Stimulated activated naive B cell treated with anti-CD40 and anti-IgM and Interleukin-4, amounts not matched to agents 10 μg/mL and 1 μg/mL and 100 μg/mL, for 72 hours (primary cell): ENCODE measurements at regions not wholly inside any gene's neighbourhood (a gene's known extent, or its start where the extent isn't known, plus 50 kb on each side); places are given as distances from the start of the nearest gene placed in this dataset.
"Not testable (repeated sequence)": the region's sequence is repeated elsewhere in the genome, so short reads cannot be mapped to it uniquely, and the experiment has no call there.

Experiments used
- ATAC-seq, 2 donors: fragments of 150-1000 bp; cut with Tn5 transposase; replicated peaks; 2 replicates each; pipeline ENCODE4 v1.10.0; 2021; ENCODE audit warnings: moderate library complexity in 1 of 2
- DNase-seq: peaks from one replicate; pipeline ENCODE4 v3.0.0; 2021
- H3K27ac Mint-ChIP-seq: one replicate; pipeline ENCODE4 v1.8.0; 2022; ENCODE audit warnings: mild to moderate bottlenecking, mixed read lengths
- H3K27me3 Mint-ChIP-seq, 2 donors: one replicate each; pipeline ENCODE4 v1.8.0; 2022; ENCODE audit warnings: mixed read lengths in 2 of 2
- H3K36me3 Mint-ChIP-seq, 2 donors: one replicate each; pipeline ENCODE4 v1.8.0; 2022; ENCODE audit warnings: mixed read lengths in 2 of 2, mild to moderate bottlenecking in 1 of 2
- H3K4me1 Mint-ChIP-seq, 2 donors: one replicate each; pipeline ENCODE4 v1.8.0; 2022; ENCODE audit warnings: mixed read lengths in 2 of 2, mild to moderate bottlenecking in 1 of 2
- H3K4me3 Mint-ChIP-seq, 2 donors: one replicate each; pipeline ENCODE4 v1.8.0; 2022; ENCODE audit warnings: mild to moderate bottlenecking in 2 of 2, mixed read lengths in 2 of 2, moderate library complexity in 1 of 2
- H3K9me3 Mint-ChIP-seq, 2 donors: one replicate each; pipeline ENCODE4 v1.8.0; 2022; ENCODE audit warnings: mixed read lengths in 2 of 2, mild to moderate bottlenecking in 1 of 2

DNA sequence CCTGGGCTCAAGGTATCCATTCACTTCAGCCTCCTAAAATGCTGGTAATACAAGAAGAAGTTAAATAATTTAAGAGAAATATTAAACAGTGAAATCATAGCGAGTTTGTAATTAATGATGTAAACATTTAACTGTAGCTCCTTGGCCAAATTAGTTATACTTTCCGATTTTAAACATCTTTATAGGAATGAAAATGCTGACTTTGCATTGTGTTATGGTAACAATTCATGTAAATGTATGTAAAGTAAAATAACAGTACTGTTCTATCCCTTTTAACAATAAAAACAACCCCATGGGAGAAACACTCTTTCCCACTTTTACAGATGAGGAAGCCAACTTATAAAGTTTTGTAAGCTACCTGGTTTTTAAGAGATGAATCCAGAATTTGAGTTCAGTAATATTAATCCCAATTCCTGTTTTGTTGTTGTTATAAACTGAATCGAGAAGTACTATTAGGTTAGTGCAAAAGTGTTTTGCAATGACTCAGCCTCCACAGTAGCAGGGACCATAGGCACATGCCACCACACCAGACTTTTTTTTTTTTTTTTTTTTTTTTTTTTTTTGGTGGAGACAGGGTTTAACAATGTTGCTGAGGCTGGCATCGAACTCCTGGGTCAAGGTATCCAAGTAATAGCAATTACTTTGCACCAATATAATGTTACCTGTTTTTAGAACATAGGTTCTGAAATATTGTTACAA lies 1360.4 kb downstream of the BRINP3 start:
- DNase-seq: no peak
- no peak overlapping the region for H3K4me3 Mint-ChIP-seq
- no peaks in the 10 kb centered on the region for H3K4me1 Mint-ChIP-seq
- H3K9me3 Mint-ChIP-seq: no peaks in the 10 kb centered on the region
- no peak overlapping the region for H3K27ac Mint-ChIP-seq
- H3K27me3 Mint-ChIP-seq: no peaks in the 10 kb centered on the region
- H3K36me3 Mint-ChIP-seq: no peaks in the 10 kb centered on the region
- ATAC-seq: no peak

DNA sequence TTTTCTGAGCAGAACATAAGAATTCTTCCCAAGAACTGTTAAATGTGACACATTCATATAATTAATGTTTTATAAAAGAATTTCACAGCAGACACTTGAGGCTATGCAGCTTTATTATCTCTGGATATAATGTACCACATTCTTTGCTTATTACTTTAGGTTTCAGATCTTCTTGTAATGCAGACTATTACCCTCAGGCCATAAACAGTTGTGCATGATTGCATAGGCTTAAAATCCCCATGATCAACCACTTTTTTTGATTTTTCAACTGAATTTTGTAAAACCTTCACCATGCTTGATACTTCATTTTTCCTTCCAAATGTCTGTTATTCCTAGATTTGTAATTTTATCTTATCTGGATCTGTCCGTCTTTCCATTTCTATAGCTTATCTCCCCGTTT lies 1355.7 kb downstream of the BRINP3 start:
- Mint-ChIP-seq H3K27me3 (no peaks in the 10 kb centered on the region), H3K9me3 (peaks cover 6 to 7% of the 10 kb centered on the region in 2 donors), H3K36me3 (no peaks in the 10 kb centered on the region), H3K4me1 (no peaks in the 10 kb centered on the region), H3K4me3 (no peak overlapping the region), H3K27ac (no peak overlapping the region)
- DNase-seq (no peak), ATAC-seq (no peak)

DNA sequence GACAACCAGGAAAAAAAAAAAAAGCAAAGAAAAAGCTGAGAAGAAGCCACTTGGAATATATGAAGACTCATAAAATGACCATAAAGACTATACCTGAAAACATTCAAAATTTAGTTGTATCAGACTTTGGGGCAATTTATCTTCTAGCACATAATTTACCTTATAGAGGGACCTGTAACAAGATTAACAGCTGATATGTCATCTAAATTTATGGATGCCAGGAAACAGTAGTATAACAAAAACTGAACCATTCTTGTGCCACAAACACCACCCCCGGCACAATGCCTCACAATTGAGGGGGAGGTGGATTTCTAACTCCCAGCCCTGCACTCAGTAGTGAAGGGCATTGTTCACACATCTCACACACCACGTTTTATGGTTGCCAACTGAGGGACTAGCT lies 1352.0 kb downstream of the BRINP3 start:
- DNase-seq (no peak), ATAC-seq (no peak)
- H3K27ac Mint-ChIP-seq: no peak overlapping the region
- no peaks in the 10 kb centered on the region for H3K4me1 Mint-ChIP-seq
- H3K36me3 Mint-ChIP-seq: no peaks in the 10 kb centered on the region
- peaks cover 7 to 8% of the 10 kb centered on the region in 2 donors for H3K9me3 Mint-ChIP-seq
- no peaks in the 10 kb centered on the region for H3K27me3 Mint-ChIP-seq
- no peak overlapping the region for H3K4me3 Mint-ChIP-seq

DNA sequence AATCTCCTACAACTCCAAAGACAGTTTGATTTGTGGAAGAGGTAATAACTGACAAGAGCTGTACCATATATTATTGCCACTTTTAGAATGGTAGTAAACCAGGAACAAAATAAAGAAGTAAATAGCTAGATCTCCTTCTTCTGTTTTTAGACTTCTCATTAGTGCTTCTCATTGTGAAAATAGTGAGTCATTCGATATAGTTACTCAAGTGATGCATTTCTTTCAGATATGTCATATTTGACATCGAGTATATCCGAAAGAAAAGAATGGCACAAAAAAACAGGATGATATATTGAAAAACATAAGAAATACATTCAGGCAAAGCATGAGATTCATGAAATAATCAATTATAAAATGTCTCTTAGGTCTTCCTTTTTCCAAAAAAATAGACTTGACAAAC lies 1346.1 kb downstream of the BRINP3 start:
- no peak overlapping the region for H3K27ac Mint-ChIP-seq
- H3K27me3 Mint-ChIP-seq: no peaks in the 10 kb centered on the region
- DNase-seq (no peak), ATAC-seq (no peak)
- H3K9me3 Mint-ChIP-seq: peaks cover 5% of the 10 kb centered on the region in 2 donors
- no peaks in the 10 kb centered on the region for H3K4me1 Mint-ChIP-seq
- no peak overlapping the region for H3K4me3 Mint-ChIP-seq
- H3K36me3 Mint-ChIP-seq: no peaks in the 10 kb centered on the region

DNA sequence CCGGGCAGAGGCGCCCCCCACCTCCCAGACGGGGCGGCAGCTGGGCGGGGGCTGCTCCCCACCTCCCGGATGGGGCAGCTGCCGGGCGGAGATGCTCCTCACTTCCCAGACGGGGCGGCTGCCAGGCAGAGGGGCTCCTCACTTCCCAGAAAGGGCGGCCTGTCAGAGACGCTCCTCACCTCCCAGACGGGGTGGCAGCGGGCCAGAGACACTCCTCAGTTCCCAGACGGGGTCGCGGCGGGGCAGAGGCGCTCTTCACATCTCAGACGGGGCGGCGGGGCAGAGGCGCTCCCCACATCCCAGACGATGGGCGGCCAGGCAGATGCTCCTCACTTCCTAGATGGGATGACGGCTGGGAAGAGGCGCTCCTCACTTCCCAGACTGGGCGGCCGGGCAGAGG lies 1337.9 kb downstream of the BRINP3 start:
- not testable (repeated sequence) for H3K27ac Mint-ChIP-seq, DNase-seq, H3K4me3 Mint-ChIP-seq

DNA sequence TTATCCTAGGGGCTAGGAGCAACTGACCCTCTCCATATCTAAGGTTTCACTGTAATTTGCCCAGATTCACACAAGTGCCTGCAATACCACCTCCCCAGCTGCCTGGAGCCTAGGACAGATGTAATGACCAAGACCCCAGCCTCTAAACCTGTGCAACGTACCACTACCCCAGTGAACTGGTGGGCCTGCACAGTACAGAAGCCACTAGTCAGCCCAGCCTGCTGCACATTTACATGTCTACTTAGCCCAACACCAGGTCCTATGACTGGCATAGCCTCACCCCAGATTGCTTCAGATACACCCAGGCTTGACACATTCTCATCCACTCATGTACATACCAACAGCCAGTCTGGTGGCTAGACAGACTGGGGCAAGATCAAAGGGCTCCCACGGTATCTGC lies 1336.6 kb downstream of the BRINP3 start:
- no peak overlapping the region for H3K4me3 Mint-ChIP-seq
- no peaks in the 10 kb centered on the region for H3K27me3 Mint-ChIP-seq
- H3K27ac Mint-ChIP-seq: no peak overlapping the region
- peaks cover 3 to 11% of the 10 kb centered on the region in 2 donors for H3K9me3 Mint-ChIP-seq
- DNase-seq: no peak
- ATAC-seq: no peak
- no peaks in the 10 kb centered on the region for H3K4me1 Mint-ChIP-seq
- H3K36me3 Mint-ChIP-seq: no peaks in the 10 kb centered on the region

More for the DNA sequence above, 1337.9 kb downstream of the BRINP3 start:
- H3K9me3 Mint-ChIP-seq: peaks cover 6 to 12% of the 10 kb centered on the region in 2 donors
- H3K4me1 Mint-ChIP-seq, H3K27me3 Mint-ChIP-seq, H3K36me3 Mint-ChIP-seq, ATAC-seq: not testable (repeated sequence)

DNA sequence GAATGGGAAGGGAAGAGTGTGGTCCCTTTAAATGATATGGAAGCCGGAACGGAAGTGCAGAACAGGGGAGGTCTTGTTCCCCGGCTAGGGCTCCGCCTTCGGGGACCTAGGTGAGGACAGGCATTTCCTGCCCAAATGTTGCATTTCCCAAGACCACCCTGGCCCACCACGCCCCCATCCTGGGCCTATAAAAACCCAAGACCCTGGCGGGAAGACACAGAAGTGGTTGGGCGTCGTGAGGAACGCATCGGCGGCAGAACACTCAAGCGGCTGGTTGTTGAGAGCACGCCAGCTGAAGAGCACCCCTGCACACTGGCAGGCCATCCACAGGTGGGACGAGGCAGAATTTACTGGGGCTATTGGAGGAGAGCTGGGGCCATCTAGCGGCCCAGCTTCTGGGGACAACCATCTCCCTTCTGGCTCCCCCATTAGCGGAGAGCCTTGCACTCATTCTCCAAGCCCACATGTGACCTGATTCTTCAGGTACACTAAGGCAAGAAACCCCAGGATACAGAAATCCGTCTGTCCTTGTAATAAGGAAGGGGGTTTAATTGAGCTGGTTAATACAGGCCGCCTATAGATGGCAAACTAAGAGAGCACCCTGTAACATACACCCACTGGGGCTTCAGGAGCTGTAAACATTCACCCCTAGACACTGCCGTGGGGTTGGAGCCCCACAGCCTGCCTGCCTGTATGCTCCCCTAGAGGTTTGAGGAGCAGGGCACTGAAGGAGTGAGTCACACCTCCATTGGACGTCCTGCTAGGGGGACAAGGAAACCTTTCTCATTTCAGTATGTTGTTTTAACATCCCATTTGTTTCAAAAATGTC lies 1327.9 kb downstream of the BRINP3 start:
- ATAC-seq (no peak), DNase-seq (no peak)
- Mint-ChIP-seq H3K4me3 (no peak overlapping the region), H3K27ac (no peak overlapping the region), H3K36me3 (no peaks in the 10 kb centered on the region), H3K9me3 (peaks cover 0 to 3% of the 10 kb centered on the region in 2 donors), H3K27me3 (no peaks in the 10 kb centered on the region), H3K4me1 (no peaks in the 10 kb centered on the region)

DNA sequence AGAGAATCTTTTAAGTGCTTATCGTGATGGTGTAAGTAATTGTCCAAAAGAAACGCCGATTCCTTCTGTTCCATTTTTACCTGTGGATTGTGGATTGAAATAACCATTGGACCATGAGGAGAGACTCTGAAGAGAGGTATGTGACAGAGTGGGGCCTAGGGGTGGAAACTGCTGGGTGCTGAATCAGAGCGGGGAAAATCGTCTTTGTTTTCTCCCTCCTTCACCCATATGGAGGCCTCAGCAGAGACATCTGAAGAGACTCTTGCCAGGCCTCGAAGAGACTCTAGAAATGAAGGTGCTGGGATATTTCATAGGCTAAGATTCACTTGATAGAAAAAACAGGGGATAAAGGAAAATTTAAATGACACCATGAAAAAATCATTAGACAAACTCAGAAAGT lies 1327.0 kb downstream of the BRINP3 start:
- H3K27me3 Mint-ChIP-seq: no peaks in the 10 kb centered on the region
- ATAC-seq: no peak
- no peaks in the 10 kb centered on the region for H3K36me3 Mint-ChIP-seq
- H3K9me3 Mint-ChIP-seq: peaks cover 0 to 3% of the 10 kb centered on the region in 2 donors
- DNase-seq: no peak
- H3K4me1 Mint-ChIP-seq: no peaks in the 10 kb centered on the region
- no peak overlapping the region for H3K27ac Mint-ChIP-seq
- H3K4me3 Mint-ChIP-seq: no peak overlapping the region

DNA sequence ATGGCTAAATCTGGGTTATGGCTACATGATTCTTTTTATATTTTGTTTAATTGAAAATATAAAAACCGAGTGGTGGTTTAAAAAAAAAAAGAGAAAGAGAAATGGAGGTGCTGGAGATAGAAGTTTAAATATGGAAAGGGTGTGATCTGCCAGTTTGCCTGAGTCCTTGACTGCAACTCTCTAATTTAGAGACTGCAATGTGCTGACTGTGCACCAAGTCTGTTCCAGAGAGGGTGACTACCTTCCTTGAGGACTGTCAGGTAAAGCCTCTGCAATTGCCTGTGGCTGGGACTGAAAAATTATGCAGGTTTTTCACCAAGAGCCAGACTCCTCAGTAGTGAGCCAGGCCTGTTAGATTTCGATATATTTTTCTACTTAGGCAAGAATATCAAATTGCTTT lies 1326.3 kb downstream of the BRINP3 start:
- no peak for ATAC-seq
- Mint-ChIP-seq H3K4me3 (no peak overlapping the region), H3K4me1 (no peaks in the 10 kb centered on the region), H3K36me3 (no peaks in the 10 kb centered on the region), H3K27ac (no peak overlapping the region), H3K27me3 (no peaks in the 10 kb centered on the region), H3K9me3 (peaks cover 0 to 6% of the 10 kb centered on the region in 2 donors)
- no peak for DNase-seq

DNA sequence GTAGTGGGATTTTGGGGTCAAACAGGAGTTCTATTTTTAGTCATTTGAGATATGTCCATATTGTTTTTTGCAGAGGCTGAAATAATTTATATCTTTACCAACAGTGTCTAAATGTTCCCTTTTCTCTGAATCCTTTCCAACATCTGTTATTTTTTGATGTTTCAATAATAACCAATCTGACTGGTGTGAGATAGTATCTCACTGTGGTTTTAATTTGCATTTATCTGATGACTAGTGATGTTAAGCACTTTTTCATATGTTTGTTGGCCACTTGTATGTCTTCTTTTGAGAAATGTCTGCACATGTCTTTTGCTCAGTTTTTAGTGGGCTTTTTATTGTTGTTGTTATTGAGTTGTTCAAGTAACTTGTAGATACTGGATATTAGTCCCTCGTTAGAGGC lies 1325.0 kb downstream of the BRINP3 start:
- H3K4me1 Mint-ChIP-seq: no peaks in the 10 kb centered on the region
- H3K27ac Mint-ChIP-seq: no peak overlapping the region
- ATAC-seq (no peak), DNase-seq (no peak)
- no peak overlapping the region for H3K4me3 Mint-ChIP-seq
- no peaks in the 10 kb centered on the region for H3K36me3 Mint-ChIP-seq
- peaks cover 0 to 6% of the 10 kb centered on the region in 2 donors for H3K9me3 Mint-ChIP-seq
- no peaks in the 10 kb centered on the region for H3K27me3 Mint-ChIP-seq

DNA sequence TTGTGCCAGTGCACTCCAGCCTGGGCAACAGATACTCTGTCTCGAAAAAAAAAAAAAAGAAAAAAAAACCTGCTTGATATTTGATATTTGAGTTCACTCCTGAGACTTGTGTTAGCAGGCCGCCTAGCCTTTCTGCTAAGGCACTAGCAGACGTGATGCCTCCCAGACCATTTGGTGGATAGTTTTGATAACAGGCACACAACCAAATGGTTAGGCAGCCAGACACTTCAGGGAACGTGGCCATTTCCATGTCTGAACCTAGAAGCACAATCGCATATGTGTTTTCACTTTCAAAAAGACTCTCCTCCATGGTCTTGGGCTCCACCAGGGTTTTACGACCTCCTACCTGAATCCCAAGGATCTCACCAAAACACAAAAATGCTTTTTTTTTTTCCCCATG lies 1319.5 kb downstream of the BRINP3 start:
- ATAC-seq: no peak
- H3K4me1 Mint-ChIP-seq: no peaks in the 10 kb centered on the region
- peaks cover 0 to 4% of the 10 kb centered on the region in 2 donors for H3K9me3 Mint-ChIP-seq
- no peaks in the 10 kb centered on the region for H3K36me3 Mint-ChIP-seq
- DNase-seq: no peak
- no peak overlapping the region for H3K4me3 Mint-ChIP-seq
- H3K27ac Mint-ChIP-seq: no peak overlapping the region
- H3K27me3 Mint-ChIP-seq: no peaks in the 10 kb centered on the region

DNA sequence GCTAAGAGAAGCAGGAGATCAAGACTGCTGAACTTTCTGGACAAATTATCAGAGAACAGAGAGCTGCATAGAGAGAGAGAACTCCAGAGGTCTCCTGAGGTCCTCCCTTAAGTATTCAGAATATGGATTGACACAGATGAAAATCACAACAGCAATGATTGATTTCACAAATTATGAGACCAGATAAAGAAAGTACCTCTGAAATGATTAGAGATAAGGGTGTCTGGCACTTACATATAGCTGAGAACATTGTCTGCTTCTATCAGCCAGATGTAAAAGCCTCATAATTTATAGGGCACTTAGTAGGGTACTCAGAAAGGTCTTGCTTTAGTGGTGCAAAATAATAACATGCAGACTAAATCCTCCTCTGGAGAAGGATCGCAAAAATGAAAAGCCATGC lies 1301.8 kb downstream of the BRINP3 start:
- Mint-ChIP-seq H3K4me1 (no peaks in the 10 kb centered on the region), H3K27me3 (no peaks in the 10 kb centered on the region), H3K36me3 (no peaks in the 10 kb centered on the region), H3K9me3 (peaks cover 4 to 13% of the 10 kb centered on the region in 2 donors), H3K4me3 (no peak overlapping the region), H3K27ac (no peak overlapping the region)
- no peak for ATAC-seq
- DNase-seq: no peak

DNA sequence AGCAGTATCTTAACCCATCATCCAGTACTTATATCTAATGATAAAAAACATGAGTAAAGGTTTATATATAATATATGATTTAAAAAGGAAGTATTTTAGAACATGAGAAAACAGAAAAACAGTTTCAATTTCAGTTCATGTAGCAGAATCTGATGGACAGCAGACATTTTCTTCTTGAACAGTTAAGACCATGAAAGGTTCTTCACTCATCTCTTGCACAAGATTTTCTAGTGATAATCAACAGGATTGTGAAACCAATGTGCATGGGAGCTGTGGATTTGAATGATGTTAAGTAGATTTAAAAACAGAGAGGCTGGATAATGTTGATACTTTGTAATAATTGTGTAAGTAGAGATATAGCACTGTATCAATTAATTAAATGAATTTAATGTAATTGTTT lies 1297.6 kb downstream of the BRINP3 start:
- H3K9me3 Mint-ChIP-seq: no peaks in the 10 kb centered on the region
- H3K4me3 Mint-ChIP-seq: no peak overlapping the region
- no peak for DNase-seq
- H3K36me3 Mint-ChIP-seq: no peaks in the 10 kb centered on the region
- H3K27ac Mint-ChIP-seq: no peak overlapping the region
- no peaks in the 10 kb centered on the region for H3K27me3 Mint-ChIP-seq
- H3K4me1 Mint-ChIP-seq: no peaks in the 10 kb centered on the region
- no peak for ATAC-seq

DNA sequence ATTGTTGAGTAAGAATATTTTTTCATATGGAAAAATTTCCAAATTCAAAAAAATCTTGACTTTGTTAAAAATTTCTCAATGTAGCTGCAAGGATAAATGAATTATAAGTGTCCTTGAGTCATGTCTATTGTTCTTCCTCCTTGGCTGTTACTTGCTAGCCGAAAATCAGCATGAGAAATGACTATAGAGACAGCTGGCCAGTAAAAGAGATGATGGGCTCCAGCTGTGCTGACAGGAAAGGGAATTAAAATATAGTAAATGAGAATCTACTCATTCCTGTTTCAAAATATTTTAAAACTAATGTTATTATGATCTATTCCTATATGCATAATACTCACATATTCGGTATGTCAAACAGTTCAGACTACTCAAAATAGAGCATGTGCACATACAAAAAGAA lies 1292.6 kb downstream of the BRINP3 start:
- no peak for ATAC-seq
- Mint-ChIP-seq H3K36me3 (no peaks in the 10 kb centered on the region), H3K27me3 (no peaks in the 10 kb centered on the region), H3K9me3 (peaks cover 0 to 3% of the 10 kb centered on the region in 2 donors), H3K27ac (no peak overlapping the region), H3K4me3 (no peak overlapping the region), H3K4me1 (no peaks in the 10 kb centered on the region)
- DNase-seq: no peak
